ENCODE measurements at regions not wholly inside any gene's neighbourhood (a gene's known extent, or its start where the extent isn't known, plus 50 kb on each side); places are given as distances from the start of the nearest gene placed in this dataset.
"Not testable (repeated sequence)": the region's sequence is repeated elsewhere in the genome, so short reads cannot be mapped to it uniquely, and the experiment has no call there.

- TF ChIP-seq CTCF (IDR thresholded peaks at IDR 0.05) (no peak), POLR2AphosphoS5 (IDR thresholded peaks at IDR 0.05) (no peak), EP300 (IDR thresholded peaks at IDR 0.05) (no peak), POLR2A (IDR thresholded peaks at IDR 0.05) (no peak)
- Histone ChIP-seq H3K4me3 (no peak overlapping the region), H3K9me3 (no peaks in the 10 kb centered on the region), H3K36me3 (no peaks in the 10 kb centered on the region), H3K27me3 (no peaks in the 10 kb centered on the region), H3K4me1 (peaks cover 0 to 6% (median 4%) of the 10 kb centered on the region in 4 donors), H3K27ac (no peak overlapping the region)
- ATAC-seq (ENCODE audit: low FRiP score in 2 of 2) (no peak), DNase-seq (no peak)
- WGBS, 2 donors, result 86 to 90% methylated on average over 2 of the region's 2 CpGs
Observed at GRCh38 chr5:38789134-38789533, 56.7 kb upstream of the OSMR start.

- no peak for TF ChIP-seq EP300 (IDR thresholded peaks at IDR 0.05)
- no peak for TF ChIP-seq CTCF (IDR thresholded peaks at IDR 0.05)
- TF ChIP-seq POLR2AphosphoS5 (IDR thresholded peaks at IDR 0.05), result no peak
- TF ChIP-seq POLR2A (IDR thresholded peaks at IDR 0.05), result no peak
- H3K27me3 ChIP-seq, result no peaks in the 10 kb centered on the region
- H3K9me3 ChIP-seq, result no peaks in the 10 kb centered on the region
- no peak overlapping the region for H3K4me3 ChIP-seq
- no peaks in the 10 kb centered on the region for H3K36me3 ChIP-seq
- no peaks in the 10 kb centered on the region for H3K4me1 ChIP-seq
- 94 to 96% methylated on average over 2 of the region's 2 CpGs for WGBS, 2 donors
- H3K27ac ChIP-seq, result no peak overlapping the region
- ATAC-seq (ENCODE audit: low FRiP score in 2 of 2) (no peak), DNase-seq (no peak)
Observed at GRCh38 chr5:38789777-38790176, 56.0 kb upstream of the OSMR start.

GRCh38 chr5:38790268-38790667, 55.5 kb upstream of the OSMR start:
- ATAC-seq (ENCODE audit: low FRiP score in 2 of 2), result no peak
- peaks cover 0 to 1% (median 0%) of the 10 kb centered on the region in 4 donors for H3K4me1 ChIP-seq

GRCh38 chr5:38790891-38791290, 54.9 kb upstream of the OSMR start:
- WGBS, 2 donors, result 71 to 78% methylated on average over 2 of the region's 2 CpGs
- TF ChIP-seq POLR2A (IDR thresholded peaks at IDR 0.05) (no peak), EP300 (IDR thresholded peaks at IDR 0.05) (no peak), POLR2AphosphoS5 (IDR thresholded peaks at IDR 0.05) (no peak), CTCF (IDR thresholded peaks at IDR 0.05) (no peak)
- DNase-seq (no peak), ATAC-seq (ENCODE audit: low FRiP score in 2 of 2) (no peak)
- no peak overlapping the region for H3K4me3 ChIP-seq
- H3K27me3 ChIP-seq, result no peaks in the 10 kb centered on the region
- H3K4me1 ChIP-seq, result peaks cover 0 to 7% (median 2%) of the 10 kb centered on the region in 4 donors
- H3K36me3 ChIP-seq, result no peaks in the 10 kb centered on the region
- no peaks in the 10 kb centered on the region for H3K9me3 ChIP-seq
- H3K27ac ChIP-seq, result no peak overlapping the region

More at GRCh38 chr5:38790268-38790667, 55.5 kb upstream of the OSMR start:
- 86 to 100% methylated on average over 1 of the region's 1 CpG for WGBS, 2 donors
- TF ChIP-seq POLR2A (IDR thresholded peaks at IDR 0.05), result no peak
- TF ChIP-seq CTCF (IDR thresholded peaks at IDR 0.05), result no peak
- H3K27ac ChIP-seq, result no peak overlapping the region
- H3K27me3 ChIP-seq, result no peaks in the 10 kb centered on the region
- no peaks in the 10 kb centered on the region for H3K9me3 ChIP-seq
- H3K36me3 ChIP-seq, result no peaks in the 10 kb centered on the region
- DNase-seq, result no peak
- H3K4me3 ChIP-seq, result no peak overlapping the region

GRCh38 chr5:38793099-38793498, 52.7 kb upstream of the OSMR start:
- ATAC-seq (ENCODE audit: low FRiP score in 2 of 2) (peak in 1 of 2 donors; percentile 35), DNase-seq (peak in 1 of 2 donors; percentile 72)
- H3K36me3 ChIP-seq, result no peaks in the 10 kb centered on the region
- no peak overlapping the region for H3K4me3 ChIP-seq
- TF ChIP-seq EP300 (IDR thresholded peaks at IDR 0.05) (peak in 1 of 4 donors; percentile 38), POLR2A (IDR thresholded peaks at IDR 0.05) (no peak), POLR2AphosphoS5 (IDR thresholded peaks at IDR 0.05) (peak in 1 of 2 donors; percentile 23)
- H3K27me3 ChIP-seq, result no peaks in the 10 kb centered on the region
- H3K27ac ChIP-seq, result peak overlapping the region in 2 of 4 donors; percentile 11 to 47
- peaks cover 0 to 22% (median 16%) of the 10 kb centered on the region in 4 donors for H3K4me1 ChIP-seq
- 64 to 92% methylated on average over 2 to 3 of the region's 3 CpGs for WGBS, 2 donors
- no peaks in the 10 kb centered on the region for H3K9me3 ChIP-seq

DNA sequence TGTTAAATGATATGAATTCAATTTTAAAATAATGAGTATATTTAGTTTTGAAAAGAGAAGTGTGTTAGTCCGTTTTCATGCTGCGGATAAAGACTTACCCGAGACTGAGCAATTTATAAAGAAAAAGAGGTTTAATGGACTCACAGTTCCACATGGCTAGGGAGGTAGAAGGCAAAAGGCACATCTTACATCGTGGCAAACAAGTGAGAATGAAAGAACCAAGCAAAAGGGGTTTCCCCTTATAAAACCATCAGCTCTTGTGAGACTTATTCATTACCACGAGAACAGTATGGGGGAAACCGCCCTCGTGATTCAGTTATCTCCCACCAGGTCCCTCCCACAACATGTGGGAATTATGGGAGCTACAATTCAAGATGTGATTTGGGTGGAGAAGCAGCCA, 51.8 kb upstream of the OSMR start:
- not testable (repeated sequence) for ATAC-seq (ENCODE audit: low FRiP score in 2 of 2); H3K27ac ChIP-seq; H3K36me3 ChIP-seq; H3K4me3 ChIP-seq; H3K27me3 ChIP-seq; DNase-seq; H3K9me3 ChIP-seq
- WGBS, 2 donors, result 79 to 82% methylated on average over 7 of the region's 7 CpGs
- peaks cover 0 to 22% (median 16%) of the 10 kb centered on the region in 4 donors for H3K4me1 ChIP-seq

Measured in upper lobe of left lung (tissue), 6 donors.